ENCODE measurements at regions not wholly inside any gene's neighbourhood (a gene's known extent, or its start where the extent isn't known, plus 50 kb on each side); places are given as distances from the start of the nearest gene placed in this dataset.

DNA sequence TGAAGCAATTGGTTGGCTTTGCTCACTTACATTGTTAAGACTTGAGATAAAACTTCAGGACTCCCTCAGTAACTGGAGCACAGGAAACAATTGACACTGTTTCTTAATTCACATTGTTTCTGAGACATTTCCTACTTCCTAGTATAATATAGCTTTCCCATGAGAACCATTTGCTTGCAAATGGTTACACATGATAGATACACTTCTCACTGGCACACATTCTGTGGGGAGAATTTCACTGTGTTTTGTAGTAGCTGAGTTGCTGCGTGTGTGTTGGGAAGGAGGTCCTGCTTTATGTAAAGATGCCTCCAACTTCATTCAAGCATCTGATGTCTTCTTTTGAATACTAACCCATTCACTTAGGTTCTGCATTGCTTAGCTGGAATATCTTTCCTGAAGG lies 85.3 kb upstream of the SLC4A4 start:
- H3K27me3 ChIP-seq (ENCODE audit: insufficient read depth, insufficient read length): no peaks in the 10 kb centered on the region
- no peaks in the 10 kb centered on the region for H3K9me3 ChIP-seq (ENCODE audit: insufficient read depth, low read length)
- no peak for DNase-seq (ENCODE audit: low read depth, low spot score)
- no peaks in the 10 kb centered on the region for H3K4me1 ChIP-seq (ENCODE audit: insufficient read depth, insufficient read length)
- no peak overlapping the region for H3K4me3 ChIP-seq (ENCODE audit: insufficient read length, low read depth)
- H3K36me3 ChIP-seq (ENCODE audit: insufficient read depth, insufficient read length, low read length): no peaks in the 10 kb centered on the region
- no peak overlapping the region for H3K9ac ChIP-seq (ENCODE audit: insufficient read length, low read depth)
- TF ChIP-seq ZNF274 (IDR thresholded peaks at IDR 0.05; ENCODE audit: low read depth, low read length) (no peak), YY1 (IDR thresholded peaks at IDR 0.05; ENCODE audit: insufficient read depth, insufficient read length) (no peak), SUZ12 (IDR thresholded peaks at IDR 0.05; ENCODE audit: extremely low read depth, insufficient read depth, insufficient read length) (no peak)

DNA sequence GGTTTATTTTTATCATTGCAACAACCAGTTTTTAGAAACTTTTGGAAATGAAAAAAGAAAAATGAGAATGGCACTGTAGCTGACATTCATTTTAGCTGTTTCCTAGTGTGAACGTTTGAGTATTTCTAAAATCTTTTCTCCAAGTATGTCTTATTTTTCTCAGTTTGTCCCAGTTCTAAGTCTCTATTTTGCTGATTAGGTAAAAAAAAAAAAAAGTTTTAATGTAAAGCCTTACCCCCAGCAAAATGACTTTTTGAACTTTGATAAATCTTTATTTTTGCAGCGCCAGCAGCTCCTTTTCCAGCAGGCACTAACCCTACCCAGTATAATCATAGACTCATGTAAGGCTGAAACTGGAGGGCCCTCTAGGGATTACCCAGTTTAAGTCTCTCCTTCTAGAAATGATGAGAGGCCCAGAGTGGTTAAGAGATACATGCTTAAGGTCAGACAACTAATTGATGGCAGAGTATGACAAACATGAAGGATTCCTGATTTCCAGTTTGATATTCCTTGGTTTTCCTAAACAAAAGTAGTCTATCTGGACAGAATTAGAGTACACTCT lies 84.3 kb upstream of the SLC4A4 start:
- H3K27me3 ChIP-seq (ENCODE audit: insufficient read depth, insufficient read length): no peaks in the 10 kb centered on the region
- DNase-seq (ENCODE audit: low read depth, low spot score): no peak
- H3K4me1 ChIP-seq (ENCODE audit: insufficient read depth, insufficient read length): no peaks in the 10 kb centered on the region
- H3K9ac ChIP-seq (ENCODE audit: insufficient read length, low read depth): no peak overlapping the region
- no peaks in the 10 kb centered on the region for H3K36me3 ChIP-seq (ENCODE audit: insufficient read depth, insufficient read length, low read length)
- no peaks in the 10 kb centered on the region for H3K9me3 ChIP-seq (ENCODE audit: insufficient read depth, low read length)
- H3K4me3 ChIP-seq (ENCODE audit: insufficient read length, low read depth): no peak overlapping the region
- no peak for TF ChIP-seq ZNF274 (IDR thresholded peaks at IDR 0.05; ENCODE audit: low read depth, low read length)

- Histone ChIP-seq H3K4me1 (ENCODE audit: insufficient read depth, insufficient read length) (no peaks in the 10 kb centered on the region), H3K9me3 (ENCODE audit: insufficient read depth, low read length) (no peaks in the 10 kb centered on the region), H3K4me3 (ENCODE audit: insufficient read length, low read depth) (no peak overlapping the region), H3K27me3 (ENCODE audit: insufficient read depth, insufficient read length) (no peaks in the 10 kb centered on the region), H3K9ac (ENCODE audit: insufficient read length, low read depth) (no peak overlapping the region), H3K36me3 (ENCODE audit: insufficient read depth, insufficient read length, low read length) (no peaks in the 10 kb centered on the region)
- TF ChIP-seq ZNF274 (IDR thresholded peaks at IDR 0.05; ENCODE audit: low read depth, low read length): no peak
- no peak for TF ChIP-seq SUZ12 (IDR thresholded peaks at IDR 0.05; ENCODE audit: extremely low read depth, insufficient read depth, insufficient read length)
- no peak for TF ChIP-seq YY1 (IDR thresholded peaks at IDR 0.05; ENCODE audit: insufficient read depth, insufficient read length)
- no peak for DNase-seq (ENCODE audit: low read depth, low spot score)
These were observed 82.8 kb upstream of the SLC4A4 start for GRCh38 chr4:71255976-71256375.

GRCh38 chr4:71257761-71258160 lies 81.1 kb upstream of the SLC4A4 start:
- TF ChIP-seq YY1 (IDR thresholded peaks at IDR 0.05; ENCODE audit: insufficient read depth, insufficient read length): no peak
- TF ChIP-seq ZNF274 (IDR thresholded peaks at IDR 0.05; ENCODE audit: low read depth, low read length): no peak
- TF ChIP-seq SUZ12 (IDR thresholded peaks at IDR 0.05; ENCODE audit: extremely low read depth, insufficient read depth, insufficient read length): no peak
- DNase-seq (ENCODE audit: low read depth, low spot score): no peak
- no peak overlapping the region for H3K9ac ChIP-seq (ENCODE audit: insufficient read length, low read depth)
- no peaks in the 10 kb centered on the region for H3K9me3 ChIP-seq (ENCODE audit: insufficient read depth, low read length)
- no peaks in the 10 kb centered on the region for H3K4me1 ChIP-seq (ENCODE audit: insufficient read depth, insufficient read length)
- no peaks in the 10 kb centered on the region for H3K36me3 ChIP-seq (ENCODE audit: insufficient read depth, insufficient read length, low read length)
- H3K27me3 ChIP-seq (ENCODE audit: insufficient read depth, insufficient read length): no peaks in the 10 kb centered on the region
- no peak overlapping the region for H3K4me3 ChIP-seq (ENCODE audit: insufficient read length, low read depth)

- no peak overlapping the region for H3K9ac ChIP-seq (ENCODE audit: insufficient read length, low read depth)
- no peaks in the 10 kb centered on the region for H3K9me3 ChIP-seq (ENCODE audit: insufficient read depth, low read length)
- no peak for DNase-seq (ENCODE audit: low read depth, low spot score)
- no peak overlapping the region for H3K4me3 ChIP-seq (ENCODE audit: insufficient read length, low read depth)
- no peaks in the 10 kb centered on the region for H3K4me1 ChIP-seq (ENCODE audit: insufficient read depth, insufficient read length)
- no peaks in the 10 kb centered on the region for H3K36me3 ChIP-seq (ENCODE audit: insufficient read depth, insufficient read length, low read length)
- H3K27me3 ChIP-seq (ENCODE audit: insufficient read depth, insufficient read length): no peaks in the 10 kb centered on the region
- TF ChIP-seq YY1 (IDR thresholded peaks at IDR 0.05; ENCODE audit: insufficient read depth, insufficient read length): no peak
- no peak for TF ChIP-seq SUZ12 (IDR thresholded peaks at IDR 0.05; ENCODE audit: extremely low read depth, insufficient read depth, insufficient read length)
- no peak for TF ChIP-seq ZNF274 (IDR thresholded peaks at IDR 0.05; ENCODE audit: low read depth, low read length)
These were observed 80.5 kb upstream of the SLC4A4 start for GRCh38 chr4:71258323-71258722.

DNA sequence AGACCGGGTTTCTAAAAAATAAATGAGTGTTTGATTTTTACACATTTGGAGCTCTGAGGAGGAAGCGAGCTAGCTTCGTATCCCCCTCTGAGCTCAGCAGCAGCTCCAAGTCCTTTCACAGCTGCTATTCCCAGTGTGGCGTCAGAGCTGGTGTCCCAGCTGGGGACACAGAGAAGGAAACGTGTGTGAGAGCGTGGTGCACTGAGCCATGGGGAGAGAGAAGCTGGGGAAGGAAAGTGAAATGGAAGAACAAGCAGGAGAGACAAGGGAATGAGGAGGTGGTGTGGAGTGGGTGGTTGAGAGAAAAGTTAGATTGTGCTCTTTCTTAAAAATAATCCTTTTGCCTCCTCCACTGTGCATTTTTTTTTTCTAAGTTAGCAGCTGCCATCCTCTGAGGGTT lies 79.5 kb upstream of the SLC4A4 start:
- no peak for DNase-seq (ENCODE audit: low read depth, low spot score)
- Histone ChIP-seq H3K9me3 (ENCODE audit: insufficient read depth, low read length) (no peaks in the 10 kb centered on the region), H3K36me3 (ENCODE audit: insufficient read depth, insufficient read length, low read length) (no peaks in the 10 kb centered on the region), H3K4me1 (ENCODE audit: insufficient read depth, insufficient read length) (no peaks in the 10 kb centered on the region), H3K27me3 (ENCODE audit: insufficient read depth, insufficient read length) (no peaks in the 10 kb centered on the region), H3K9ac (ENCODE audit: insufficient read length, low read depth) (no peak overlapping the region), H3K4me3 (ENCODE audit: insufficient read length, low read depth) (no peak overlapping the region)
- TF ChIP-seq YY1 (IDR thresholded peaks at IDR 0.05; ENCODE audit: insufficient read depth, insufficient read length) (no peak), ZNF274 (IDR thresholded peaks at IDR 0.05; ENCODE audit: low read depth, low read length) (no peak), SUZ12 (IDR thresholded peaks at IDR 0.05; ENCODE audit: extremely low read depth, insufficient read depth, insufficient read length) (no peak)

GRCh38 chr4:71259911-71260331 lies 78.9 kb upstream of the SLC4A4 start:
- Histone ChIP-seq H3K27me3 (ENCODE audit: insufficient read depth, insufficient read length) (no peaks in the 10 kb centered on the region), H3K9me3 (ENCODE audit: insufficient read depth, low read length) (no peaks in the 10 kb centered on the region), H3K4me1 (ENCODE audit: insufficient read depth, insufficient read length) (no peaks in the 10 kb centered on the region), H3K4me3 (ENCODE audit: insufficient read length, low read depth) (no peak overlapping the region), H3K9ac (ENCODE audit: insufficient read length, low read depth) (no peak overlapping the region), H3K36me3 (ENCODE audit: insufficient read depth, insufficient read length, low read length) (no peaks in the 10 kb centered on the region)
- DNase-seq (ENCODE audit: low read depth, low spot score): no peak
- no peak for TF ChIP-seq SUZ12 (IDR thresholded peaks at IDR 0.05; ENCODE audit: extremely low read depth, insufficient read depth, insufficient read length)
- no peak for TF ChIP-seq ZNF274 (IDR thresholded peaks at IDR 0.05; ENCODE audit: low read depth, low read length)
- TF ChIP-seq YY1 (IDR thresholded peaks at IDR 0.05; ENCODE audit: insufficient read depth, insufficient read length): no peak

GRCh38 chr4:71260544-71260943 lies 78.3 kb upstream of the SLC4A4 start:
- no peaks in the 10 kb centered on the region for H3K36me3 ChIP-seq (ENCODE audit: insufficient read depth, insufficient read length, low read length)
- H3K4me1 ChIP-seq (ENCODE audit: insufficient read depth, insufficient read length): no peaks in the 10 kb centered on the region
- no peaks in the 10 kb centered on the region for H3K9me3 ChIP-seq (ENCODE audit: insufficient read depth, low read length)
- H3K4me3 ChIP-seq (ENCODE audit: insufficient read length, low read depth): no peak overlapping the region
- no peak for DNase-seq (ENCODE audit: low read depth, low spot score)
- no peak overlapping the region for H3K9ac ChIP-seq (ENCODE audit: insufficient read length, low read depth)
- no peak for TF ChIP-seq SUZ12 (IDR thresholded peaks at IDR 0.05; ENCODE audit: extremely low read depth, insufficient read depth, insufficient read length)
- TF ChIP-seq ZNF274 (IDR thresholded peaks at IDR 0.05; ENCODE audit: low read depth, low read length): no peak
- TF ChIP-seq YY1 (IDR thresholded peaks at IDR 0.05; ENCODE audit: insufficient read depth, insufficient read length): no peak
- no peaks in the 10 kb centered on the region for H3K27me3 ChIP-seq (ENCODE audit: insufficient read depth, insufficient read length)

Measured in NT2/D1 (cell line).